HG02759 (cell line): ENCODE measurements at regions not wholly inside any gene's neighbourhood (a gene's known extent, or its start where the extent isn't known, plus 50 kb on each side); places are given as distances from the start of the nearest gene placed in this dataset.

Experiments
- ATAC-seq: cut with Tn5 transposase; IDR thresholded peaks from one replicate; pipeline ENCODE4 v1.9.1; 2021; ENCODE audit warnings: mild to moderate bottlenecking, moderate library complexity; ENCODE audit not compliant: unreplicated experiment

GRCh38 chr15:97652041-97652440, 308.5 kb upstream of the ARRDC4 start:
- no peak for ATAC-seq

- ATAC-seq: no peak
Observed at GRCh38 chr15:97652700-97653167, 307.8 kb upstream of the ARRDC4 start.

- ATAC-seq: no peak
Observed at GRCh38 chr15:97653896-97654295, 306.6 kb upstream of the ARRDC4 start.

- no peak for ATAC-seq
Observed at GRCh38 chr15:97654481-97655076, 305.9 kb upstream of the ARRDC4 start.

- ATAC-seq: no peak
Observed at GRCh38 chr15:97661796-97662195, 298.7 kb upstream of the ARRDC4 start.

GRCh38 chr15:97672586-97672985, 287.9 kb upstream of the ARRDC4 start:
- ATAC-seq: no peak

- ATAC-seq: no peak
Observed at GRCh38 chr15:97678656-97679055, 281.8 kb upstream of the ARRDC4 start.

GRCh38 chr15:97679106-97679688, 281.3 kb upstream of the ARRDC4 start:
- ATAC-seq: no peak

- no peak for ATAC-seq
Observed at GRCh38 chr15:97680606-97681220, 279.8 kb upstream of the ARRDC4 start.

GRCh38 chr15:97683831-97684230, 276.7 kb upstream of the ARRDC4 start:
- ATAC-seq: no peak

- no peak for ATAC-seq
Observed at GRCh38 chr15:97684249-97684648, 276.3 kb upstream of the ARRDC4 start.

GRCh38 chr15:97686324-97686723, 274.2 kb upstream of the ARRDC4 start:
- no peak for ATAC-seq

- no peak for ATAC-seq
Observed at GRCh38 chr15:97687654-97688053, 272.8 kb upstream of the ARRDC4 start.

GRCh38 chr15:97688177-97688576, 272.3 kb upstream of the ARRDC4 start:
- no peak for ATAC-seq

GRCh38 chr15:97688886-97689285, 271.6 kb upstream of the ARRDC4 start:
- ATAC-seq: no peak

- ATAC-seq: no peak
Observed at GRCh38 chr15:97691078-97691477, 269.4 kb upstream of the ARRDC4 start.

- ATAC-seq: no peak
Observed at GRCh38 chr15:97691799-97692198, 268.7 kb upstream of the ARRDC4 start.

- no peak for ATAC-seq
Observed at GRCh38 chr15:97692301-97693015, 268.0 kb upstream of the ARRDC4 start.

GRCh38 chr15:97694456-97694855, 266.0 kb upstream of the ARRDC4 start:
- ATAC-seq: no peak

- no peak for ATAC-seq
Observed at GRCh38 chr15:97703400-97703799, 257.1 kb upstream of the ARRDC4 start.

GRCh38 chr15:97706059-97706458, 254.4 kb upstream of the ARRDC4 start:
- no peak for ATAC-seq

GRCh38 chr15:97708252-97708651, 252.3 kb upstream of the ARRDC4 start:
- no peak for ATAC-seq
